ENCODE measurements at regions not wholly inside any gene's neighbourhood (a gene's known extent, or its start where the extent isn't known, plus 50 kb on each side); places are given as distances from the start of the nearest gene placed in this dataset.
"Not testable (repeated sequence)": the region's sequence is repeated elsewhere in the genome, so short reads cannot be mapped to it uniquely, and the experiment has no call there.

DNA sequence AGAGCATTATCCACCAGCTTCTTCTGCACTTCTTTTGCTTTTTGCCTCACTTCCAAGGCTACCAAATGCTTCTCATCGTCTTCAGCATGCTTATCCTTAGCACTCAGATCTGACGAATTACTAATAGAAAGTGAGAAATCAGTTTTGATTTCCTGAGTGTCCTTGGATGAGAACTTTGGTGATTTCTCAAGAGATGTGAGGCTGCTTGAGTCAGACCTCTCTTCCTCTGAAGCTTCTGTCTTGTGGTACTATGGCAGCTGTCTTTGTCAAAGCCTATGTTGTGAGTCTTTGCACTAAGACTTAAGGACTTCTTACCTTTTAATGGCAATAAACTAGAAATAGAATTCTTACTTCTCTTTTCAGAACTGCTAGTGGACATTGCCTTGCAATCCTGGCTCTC, 169.9 kb downstream of the CPE start:
- H3K4me3 ChIP-seq = no peak overlapping the region
- H3K9me3 ChIP-seq (replicated peaks) = no peaks in the 10 kb centered on the region
- DNase-seq (ENCODE audit: low read depth in 1 of 2, low spot score in 2 of 2) = no peak
- no peak overlapping the region for H3K27ac ChIP-seq
- no peaks in the 10 kb centered on the region for H3K36me3 ChIP-seq
- H3K27me3 ChIP-seq (replicated peaks) = no peaks in the 10 kb centered on the region
- no peaks in the 10 kb centered on the region for H3K4me1 ChIP-seq (replicated peaks)

DNA sequence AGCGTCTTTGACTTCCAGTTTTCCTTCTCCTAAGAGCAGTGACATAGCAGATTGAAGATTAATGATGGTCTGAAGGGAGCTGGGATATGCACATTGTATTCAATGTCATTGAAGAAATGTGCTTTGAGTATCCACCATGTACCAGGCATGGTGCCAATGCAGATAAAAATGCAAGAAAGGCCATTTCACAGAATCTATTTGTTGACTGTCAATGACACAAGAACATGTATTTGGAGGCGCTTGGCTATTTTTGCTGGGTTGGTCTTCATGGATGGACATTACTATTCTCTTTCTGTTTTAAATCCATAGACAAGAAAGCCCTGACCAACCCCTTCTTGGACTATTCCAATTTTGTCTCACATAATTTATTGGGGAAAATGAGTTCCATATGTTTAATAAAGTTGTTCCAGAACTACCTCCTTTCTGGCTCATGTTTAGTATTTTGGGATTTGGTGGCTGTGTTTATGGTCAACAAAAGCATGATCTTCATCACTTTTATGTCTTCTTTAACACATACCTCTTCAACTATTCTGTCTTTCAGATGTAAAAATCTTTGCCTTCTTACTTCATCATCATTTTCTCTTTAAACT, 174.5 kb downstream of the CPE start:
- Histone ChIP-seq H3K36me3 (no peaks in the 10 kb centered on the region), H3K27me3 (replicated peaks) (no peaks in the 10 kb centered on the region), H3K27ac (no peak overlapping the region), H3K4me1 (replicated peaks) (no peaks in the 10 kb centered on the region), H3K9me3 (replicated peaks) (no peaks in the 10 kb centered on the region), H3K4me3 (no peak overlapping the region)
- no peak for DNase-seq (ENCODE audit: low read depth in 1 of 2, low spot score in 2 of 2)

DNA sequence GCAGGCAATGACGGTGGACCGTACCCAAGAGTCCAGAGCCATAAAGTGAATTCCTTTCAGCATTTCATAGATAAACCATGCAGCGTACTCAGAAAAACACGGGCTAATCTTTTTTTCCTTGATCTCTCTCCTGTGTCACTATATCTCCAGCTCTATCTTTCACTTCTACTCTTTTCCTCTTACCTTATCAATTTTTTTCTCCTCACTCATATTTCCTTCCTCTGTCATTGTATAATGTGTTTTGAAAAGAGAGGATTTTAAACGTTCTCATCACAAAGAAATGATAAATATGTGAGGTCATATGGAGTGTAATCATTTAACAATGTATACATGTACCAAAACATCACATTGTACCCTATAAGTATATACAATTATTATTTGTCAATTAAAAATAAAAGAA, 176.5 kb downstream of the CPE start:
- H3K4me1 ChIP-seq (replicated peaks) = no peaks in the 10 kb centered on the region
- H3K4me3 ChIP-seq = no peak overlapping the region
- H3K36me3 ChIP-seq = no peaks in the 10 kb centered on the region
- no peaks in the 10 kb centered on the region for H3K27me3 ChIP-seq (replicated peaks)
- no peak for DNase-seq (ENCODE audit: low read depth in 1 of 2, low spot score in 2 of 2)
- no peak overlapping the region for H3K27ac ChIP-seq
- no peaks in the 10 kb centered on the region for H3K9me3 ChIP-seq (replicated peaks)

DNA sequence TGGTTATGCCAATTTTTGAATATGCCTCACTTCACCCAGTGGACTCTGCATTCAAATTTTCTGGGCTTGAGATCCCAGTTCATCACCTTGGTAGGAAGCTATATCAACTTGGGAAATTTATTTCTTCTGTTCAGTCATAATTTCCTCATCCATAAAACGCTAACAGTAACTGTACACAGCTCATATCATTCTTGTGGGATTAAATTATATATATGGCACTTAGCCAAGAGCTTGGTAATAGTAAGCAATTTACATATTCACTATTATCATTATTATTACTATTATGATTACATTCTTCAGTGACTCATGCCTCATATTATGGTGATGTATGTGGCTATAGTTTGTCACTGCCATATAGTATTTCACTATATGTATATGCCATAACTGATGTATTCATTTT, 177.6 kb downstream of the CPE start:
- H3K27me3 ChIP-seq (replicated peaks) = no peaks in the 10 kb centered on the region

DNA sequence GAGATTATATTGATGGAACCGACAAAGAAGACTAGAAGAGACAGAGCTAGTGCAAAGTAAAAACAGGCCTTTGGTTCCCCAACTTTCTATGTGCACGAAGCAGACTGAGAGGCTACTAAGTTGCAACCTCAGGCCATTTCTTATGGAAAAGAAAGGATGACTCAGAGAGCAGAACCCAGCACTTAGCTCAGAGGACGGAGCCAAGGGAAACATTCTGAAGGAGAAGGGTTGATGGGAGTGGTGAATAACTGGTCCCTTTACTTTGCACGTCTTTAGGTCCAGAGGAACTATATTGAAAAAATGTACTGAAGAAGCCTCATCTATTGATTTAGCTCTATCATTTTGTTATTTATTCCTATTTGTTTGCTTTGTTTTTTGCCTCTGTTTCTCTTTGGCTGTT, 182.1 kb downstream of the CPE start:
- no peaks in the 10 kb centered on the region for H3K9me3 ChIP-seq (replicated peaks)
- no peaks in the 10 kb centered on the region for H3K36me3 ChIP-seq
- no peaks in the 10 kb centered on the region for H3K4me1 ChIP-seq (replicated peaks)
- no peak overlapping the region for H3K4me3 ChIP-seq
- no peak for DNase-seq (ENCODE audit: low read depth in 1 of 2, low spot score in 2 of 2)
- no peaks in the 10 kb centered on the region for H3K27me3 ChIP-seq (replicated peaks)
- no peak overlapping the region for H3K27ac ChIP-seq

More for the DNA sequence above, 177.6 kb downstream of the CPE start:
- H3K36me3 ChIP-seq = no peaks in the 10 kb centered on the region
- no peak overlapping the region for H3K27ac ChIP-seq
- H3K4me3 ChIP-seq = no peak overlapping the region
- no peak for DNase-seq (ENCODE audit: low read depth in 1 of 2, low spot score in 2 of 2)
- H3K4me1 ChIP-seq (replicated peaks) = no peaks in the 10 kb centered on the region
- H3K9me3 ChIP-seq (replicated peaks) = no peaks in the 10 kb centered on the region

DNA sequence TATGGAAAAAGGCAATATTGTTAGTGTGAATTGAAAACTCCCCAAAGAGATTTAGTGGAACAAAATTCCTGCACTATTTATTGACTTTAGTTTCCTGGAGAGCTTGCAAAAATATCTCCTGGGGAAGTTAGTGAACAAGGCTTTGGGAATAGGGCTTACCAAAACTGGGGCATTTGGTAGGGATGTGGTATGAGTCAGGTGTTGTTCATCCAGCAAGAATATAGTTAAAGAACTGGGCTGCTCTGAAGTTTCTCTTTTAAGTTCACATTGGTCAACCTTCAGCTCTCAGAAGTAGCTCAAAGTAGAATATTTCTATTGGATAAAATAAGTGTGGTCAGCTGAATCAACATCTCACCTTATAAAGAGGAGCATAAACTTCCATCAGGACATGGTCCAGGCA, 185.0 kb downstream of the CPE start:
- Histone ChIP-seq H3K27me3 (replicated peaks) (no peaks in the 10 kb centered on the region), H3K4me1 (replicated peaks) (no peaks in the 10 kb centered on the region), H3K4me3 (no peak overlapping the region), H3K9me3 (replicated peaks) (no peaks in the 10 kb centered on the region), H3K27ac (no peak overlapping the region), H3K36me3 (no peaks in the 10 kb centered on the region)
- DNase-seq (ENCODE audit: low read depth in 1 of 2, low spot score in 2 of 2) = no peak

- Histone ChIP-seq H3K4me1 (replicated peaks) (no peaks in the 10 kb centered on the region), H3K36me3 (no peaks in the 10 kb centered on the region), H3K4me3 (no peak overlapping the region), H3K9me3 (replicated peaks) (no peaks in the 10 kb centered on the region), H3K27me3 (replicated peaks) (no peaks in the 10 kb centered on the region), H3K27ac (no peak overlapping the region)
- no peak for DNase-seq (ENCODE audit: low read depth in 1 of 2, low spot score in 2 of 2)
These were observed 190.2 kb downstream of the CPE start for GRCh38 chr4:165569031-165569430.

DNA sequence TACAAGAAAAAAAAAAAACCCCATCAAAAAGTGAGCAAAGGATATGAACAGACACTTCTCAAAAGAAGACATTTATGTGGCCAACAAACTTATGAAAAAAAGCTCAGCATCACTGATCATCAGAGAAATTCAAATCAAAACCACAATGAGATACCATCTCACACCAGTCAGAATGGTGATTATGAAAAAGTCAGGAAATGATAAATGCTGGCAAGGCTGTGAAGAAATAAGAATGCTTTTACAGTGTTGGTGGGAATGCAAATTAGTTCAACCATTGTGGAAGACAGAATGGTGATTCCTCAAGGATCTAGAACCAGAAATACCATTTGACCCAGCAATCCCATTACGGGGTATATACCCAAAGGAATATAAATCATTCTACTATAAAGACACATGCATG, 192.7 kb downstream of the CPE start:
- H3K4me3 ChIP-seq; H3K27ac ChIP-seq; DNase-seq (ENCODE audit: low read depth in 1 of 2, low spot score in 2 of 2); H3K9me3 ChIP-seq (replicated peaks); H3K27me3 ChIP-seq (replicated peaks); H3K36me3 ChIP-seq; H3K4me1 ChIP-seq (replicated peaks): not testable (repeated sequence)

GRCh38 chr4:165580351-165580905, 201.6 kb downstream of the CPE start:
- Histone ChIP-seq H3K36me3 (no peaks in the 10 kb centered on the region), H3K4me1 (replicated peaks) (no peaks in the 10 kb centered on the region), H3K9me3 (replicated peaks) (no peaks in the 10 kb centered on the region), H3K4me3 (no peak overlapping the region), H3K27ac (no peak overlapping the region), H3K27me3 (replicated peaks) (no peaks in the 10 kb centered on the region)
- DNase-seq (ENCODE audit: low read depth in 1 of 2, low spot score in 2 of 2) = peak; percentile 6 to 42

GRCh38 chr4:165583341-165583740, 204.5 kb downstream of the CPE start:
- no peak for DNase-seq (ENCODE audit: low read depth in 1 of 2, low spot score in 2 of 2)
- no peaks in the 10 kb centered on the region for H3K36me3 ChIP-seq
- H3K27ac ChIP-seq = no peak overlapping the region
- H3K9me3 ChIP-seq (replicated peaks) = no peaks in the 10 kb centered on the region
- no peaks in the 10 kb centered on the region for H3K27me3 ChIP-seq (replicated peaks)
- no peak overlapping the region for H3K4me3 ChIP-seq
- no peaks in the 10 kb centered on the region for H3K4me1 ChIP-seq (replicated peaks)

DNA sequence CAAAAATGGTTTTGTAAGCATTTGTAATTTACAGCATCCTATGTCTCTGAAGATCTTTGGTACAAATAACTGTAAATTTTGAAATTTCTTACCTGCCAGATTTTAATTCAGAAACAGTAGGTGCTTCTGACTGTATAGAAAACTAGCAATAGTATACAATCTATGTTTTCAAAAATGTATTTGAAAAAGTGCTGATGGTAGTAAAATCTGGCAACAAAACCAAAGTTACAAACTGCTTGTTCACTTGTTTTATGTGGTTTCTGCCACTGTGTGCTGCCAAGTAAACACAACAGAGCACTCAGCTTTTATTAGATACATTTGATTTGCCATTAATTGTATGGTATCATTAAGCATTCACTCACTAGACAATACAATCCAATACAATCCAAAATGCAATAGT, 206.1 kb downstream of the CPE start:
- Histone ChIP-seq H3K27me3 (replicated peaks) (no peaks in the 10 kb centered on the region), H3K27ac (no peak overlapping the region), H3K4me3 (no peak overlapping the region), H3K9me3 (replicated peaks) (no peaks in the 10 kb centered on the region), H3K4me1 (replicated peaks) (no peaks in the 10 kb centered on the region), H3K36me3 (no peaks in the 10 kb centered on the region)
- DNase-seq (ENCODE audit: low read depth in 1 of 2, low spot score in 2 of 2) = no peak

- H3K27ac ChIP-seq = no peak overlapping the region
- H3K9me3 ChIP-seq (replicated peaks) = no peaks in the 10 kb centered on the region
- H3K27me3 ChIP-seq (replicated peaks) = no peaks in the 10 kb centered on the region
- H3K4me3 ChIP-seq = no peak overlapping the region
- no peaks in the 10 kb centered on the region for H3K4me1 ChIP-seq (replicated peaks)
- no peak for DNase-seq (ENCODE audit: low read depth in 1 of 2, low spot score in 2 of 2)
- no peaks in the 10 kb centered on the region for H3K36me3 ChIP-seq
These were observed 209.9 kb downstream of the CPE start for GRCh38 chr4:165588534-165589315.

- DNase-seq (ENCODE audit: low read depth in 1 of 2, low spot score in 2 of 2) = no peak
- H3K27me3 ChIP-seq (replicated peaks) = no peaks in the 10 kb centered on the region
- H3K27ac ChIP-seq = no peak overlapping the region
- H3K9me3 ChIP-seq (replicated peaks) = no peaks in the 10 kb centered on the region
- H3K36me3 ChIP-seq = no peaks in the 10 kb centered on the region
- H3K4me1 ChIP-seq (replicated peaks) = no peaks in the 10 kb centered on the region
- no peak overlapping the region for H3K4me3 ChIP-seq
These were observed 213.6 kb downstream of the CPE start for GRCh38 chr4:165592386-165592785.

DNA sequence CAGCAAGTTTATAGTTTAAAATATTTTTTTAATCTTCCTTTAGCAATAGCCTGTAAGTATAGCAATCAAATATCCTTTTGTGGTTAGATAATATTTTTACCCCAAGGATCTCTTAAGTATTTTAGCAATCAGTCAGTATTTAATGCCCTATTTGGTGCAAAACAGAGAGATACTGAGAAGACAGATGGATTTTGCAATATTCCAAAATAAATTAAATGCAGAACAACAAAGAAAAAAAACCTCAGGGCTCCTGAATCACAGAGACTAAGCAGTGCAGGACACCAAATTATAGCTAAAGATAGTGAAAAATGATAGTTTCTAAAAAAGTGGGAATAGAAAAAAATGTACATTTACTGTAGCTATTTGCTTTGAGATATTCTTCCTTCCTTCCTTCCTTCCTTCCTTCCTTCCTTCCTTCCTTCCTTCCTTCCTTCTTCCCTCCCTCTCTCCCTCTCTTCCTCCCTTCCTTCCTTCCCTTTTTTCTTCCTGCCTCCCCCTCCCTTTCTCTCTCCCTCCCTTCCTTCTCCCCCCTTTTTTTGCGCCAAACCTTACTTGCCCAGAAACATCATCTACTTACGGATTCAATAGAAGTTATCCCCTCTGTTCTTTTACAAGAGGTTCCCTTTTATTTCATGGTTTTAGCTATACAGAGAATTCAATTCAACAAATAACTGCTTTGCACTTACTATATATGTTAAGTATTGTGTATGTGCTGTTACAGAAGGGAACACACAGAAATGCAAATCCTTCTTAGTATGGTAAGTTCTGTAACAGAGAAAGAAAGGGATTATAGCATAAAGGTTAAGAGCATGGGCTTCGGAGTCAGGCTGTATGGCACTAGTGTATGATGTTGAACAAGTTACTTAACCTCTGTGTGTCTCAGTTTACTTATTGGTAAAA, 219.0 kb downstream of the CPE start:
- H3K4me1 ChIP-seq (replicated peaks) = no peaks in the 10 kb centered on the region
- H3K27ac ChIP-seq = no peak overlapping the region
- H3K4me3 ChIP-seq = no peak overlapping the region
- no peaks in the 10 kb centered on the region for H3K36me3 ChIP-seq
- no peak for DNase-seq (ENCODE audit: low read depth in 1 of 2, low spot score in 2 of 2)
- H3K9me3 ChIP-seq (replicated peaks) = no peaks in the 10 kb centered on the region
- no peaks in the 10 kb centered on the region for H3K27me3 ChIP-seq (replicated peaks)
